Neural crest cell (in vitro differentiated cells): ENCODE measurements at regions not wholly inside any gene's neighbourhood (a gene's known extent, or its start where the extent isn't known, plus 50 kb on each side); places are given as distances from the start of the nearest gene placed in this dataset.

ENCODE experiments used
- DNase-seq: peaks from one replicate; pipeline ENCODE4 v3.0.0; 2021; ENCODE audit warnings: low read depth, mixed read lengths, low spot score
- H3K27ac Mint-ChIP-seq: one replicate; pipeline ENCODE4 v1.8.0; 2021; ENCODE audit warnings: mild to moderate bottlenecking, mixed read lengths; ENCODE audit not compliant: unreplicated experiment
- H3K27me3 Mint-ChIP-seq: 2 replicates; pipeline ENCODE4 v1.8.0; 2021; ENCODE audit warnings: low read depth, mild to moderate bottlenecking, mixed read lengths
- H3K36me3 Mint-ChIP-seq: 2 replicates; pipeline ENCODE4 v1.8.0; 2021; ENCODE audit warnings: low read depth, mild to moderate bottlenecking, mixed read lengths
- H3K4me1 Mint-ChIP-seq: 2 replicates; pipeline ENCODE4 v1.8.0; 2021; ENCODE audit warnings: mixed read lengths
- H3K4me3 Mint-ChIP-seq: one replicate; pipeline ENCODE4 v1.8.0; 2021; ENCODE audit warnings: mild to moderate bottlenecking, mixed read lengths
- H3K9me3 Mint-ChIP-seq: 2 replicates; pipeline ENCODE4 v1.8.0; 2021; ENCODE audit warnings: mixed read lengths
- TF ChIP-seq, protein P1 (sequence below): fragments of 200-600 bp; sonication (generic); conservative IDR thresholded peaks from 2 replicates; pipeline ENCODE4 v1.5.0; 2021; ENCODE audit warnings: antibody characterized with exemption, mild to moderate bottlenecking

DNA sequence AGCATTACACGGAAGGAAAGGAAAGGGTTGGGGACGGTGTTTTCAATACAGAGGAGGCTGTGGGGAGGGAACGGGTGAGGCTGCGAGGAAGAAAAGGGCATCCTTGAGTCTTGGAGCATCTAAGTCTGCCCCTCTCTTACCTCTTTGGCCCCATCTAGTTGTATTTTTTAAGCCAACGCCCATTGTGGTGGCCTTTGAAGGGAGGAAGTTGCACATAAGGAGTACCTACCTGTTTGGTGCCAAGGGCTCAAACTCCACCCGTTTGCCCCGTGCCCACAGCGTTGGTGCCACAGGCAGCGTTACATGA, 146.1 kb upstream of the UMPS start:
- H3K4me1 Mint-ChIP-seq: peaks cover 30% of the 10 kb centered on the region
- H3K27me3 Mint-ChIP-seq: peaks cover 57% of the 10 kb centered on the region
- DNase-seq: no peak
- no peaks in the 10 kb centered on the region for H3K36me3 Mint-ChIP-seq
- no peaks in the 10 kb centered on the region for H3K9me3 Mint-ChIP-seq
- TF ChIP-seq, protein P1, sequence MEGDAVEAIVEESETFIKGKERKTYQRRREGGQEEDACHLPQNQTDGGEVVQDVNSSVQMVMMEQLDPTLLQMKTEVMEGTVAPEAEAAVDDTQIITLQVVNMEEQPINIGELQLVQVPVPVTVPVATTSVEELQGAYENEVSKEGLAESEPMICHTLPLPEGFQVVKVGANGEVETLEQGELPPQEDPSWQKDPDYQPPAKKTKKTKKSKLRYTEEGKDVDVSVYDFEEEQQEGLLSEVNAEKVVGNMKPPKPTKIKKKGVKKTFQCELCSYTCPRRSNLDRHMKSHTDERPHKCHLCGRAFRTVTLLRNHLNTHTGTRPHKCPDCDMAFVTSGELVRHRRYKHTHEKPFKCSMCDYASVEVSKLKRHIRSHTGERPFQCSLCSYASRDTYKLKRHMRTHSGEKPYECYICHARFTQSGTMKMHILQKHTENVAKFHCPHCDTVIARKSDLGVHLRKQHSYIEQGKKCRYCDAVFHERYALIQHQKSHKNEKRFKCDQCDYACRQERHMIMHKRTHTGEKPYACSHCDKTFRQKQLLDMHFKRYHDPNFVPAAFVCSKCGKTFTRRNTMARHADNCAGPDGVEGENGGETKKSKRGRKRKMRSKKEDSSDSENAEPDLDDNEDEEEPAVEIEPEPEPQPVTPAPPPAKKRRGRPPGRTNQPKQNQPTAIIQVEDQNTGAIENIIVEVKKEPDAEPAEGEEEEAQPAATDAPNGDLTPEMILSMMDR: no peak
- H3K4me3 Mint-ChIP-seq: peak overlapping the region; percentile 48
- no peak overlapping the region for H3K27ac Mint-ChIP-seq

DNA sequence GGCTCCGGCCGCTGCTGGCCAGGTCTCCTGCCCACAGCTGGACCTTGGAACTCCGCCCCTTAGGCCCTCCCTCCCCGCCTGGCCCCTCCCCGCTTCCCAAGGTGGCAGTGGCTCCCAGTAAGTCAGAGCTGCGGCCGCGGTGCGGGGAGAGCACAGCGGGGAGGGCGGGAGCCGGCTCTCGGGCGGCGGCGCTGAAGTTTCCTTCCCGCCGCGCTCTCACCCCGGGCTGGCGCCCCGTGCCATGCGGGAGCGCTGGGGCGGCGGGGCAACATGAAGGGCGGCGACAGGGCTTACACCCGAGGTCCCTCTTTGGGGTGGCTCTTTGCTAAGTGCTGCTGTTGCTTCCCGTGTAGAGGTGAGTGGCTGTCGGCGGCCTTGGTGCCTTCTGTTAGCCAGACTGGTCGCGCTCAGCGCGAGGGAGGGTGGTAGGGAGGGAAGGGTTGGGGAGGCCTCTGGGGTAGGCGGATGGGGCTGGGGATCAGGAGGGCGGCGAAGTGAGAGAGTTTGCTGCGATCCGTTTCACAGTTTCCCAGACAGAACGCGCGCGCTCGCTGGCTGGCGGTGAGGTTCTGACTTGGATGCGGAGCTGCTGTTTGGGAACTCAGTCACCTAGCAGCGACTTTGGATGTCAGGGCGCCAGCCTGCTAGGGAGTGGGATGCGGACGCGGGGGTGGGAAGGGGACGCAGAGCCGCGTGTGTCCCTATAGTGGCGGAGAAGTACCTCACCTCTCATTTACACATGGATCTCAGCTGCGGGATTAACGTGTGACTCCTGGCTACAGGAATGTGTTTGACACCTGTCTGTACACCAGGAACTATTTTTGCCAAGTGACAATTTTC, 145.5 kb upstream of the UMPS start:
- Mint-ChIP-seq H3K4me3 (peak overlapping the region; percentile 92), H3K9me3 (no peaks in the 10 kb centered on the region), H3K27ac (no peak overlapping the region), H3K4me1 (peaks cover 30% of the 10 kb centered on the region), H3K36me3 (no peaks in the 10 kb centered on the region), H3K27me3 (peaks cover 57% of the 10 kb centered on the region)
- DNase-seq: peak; percentile 54
- TF ChIP-seq, protein P1: no peak

DNA sequence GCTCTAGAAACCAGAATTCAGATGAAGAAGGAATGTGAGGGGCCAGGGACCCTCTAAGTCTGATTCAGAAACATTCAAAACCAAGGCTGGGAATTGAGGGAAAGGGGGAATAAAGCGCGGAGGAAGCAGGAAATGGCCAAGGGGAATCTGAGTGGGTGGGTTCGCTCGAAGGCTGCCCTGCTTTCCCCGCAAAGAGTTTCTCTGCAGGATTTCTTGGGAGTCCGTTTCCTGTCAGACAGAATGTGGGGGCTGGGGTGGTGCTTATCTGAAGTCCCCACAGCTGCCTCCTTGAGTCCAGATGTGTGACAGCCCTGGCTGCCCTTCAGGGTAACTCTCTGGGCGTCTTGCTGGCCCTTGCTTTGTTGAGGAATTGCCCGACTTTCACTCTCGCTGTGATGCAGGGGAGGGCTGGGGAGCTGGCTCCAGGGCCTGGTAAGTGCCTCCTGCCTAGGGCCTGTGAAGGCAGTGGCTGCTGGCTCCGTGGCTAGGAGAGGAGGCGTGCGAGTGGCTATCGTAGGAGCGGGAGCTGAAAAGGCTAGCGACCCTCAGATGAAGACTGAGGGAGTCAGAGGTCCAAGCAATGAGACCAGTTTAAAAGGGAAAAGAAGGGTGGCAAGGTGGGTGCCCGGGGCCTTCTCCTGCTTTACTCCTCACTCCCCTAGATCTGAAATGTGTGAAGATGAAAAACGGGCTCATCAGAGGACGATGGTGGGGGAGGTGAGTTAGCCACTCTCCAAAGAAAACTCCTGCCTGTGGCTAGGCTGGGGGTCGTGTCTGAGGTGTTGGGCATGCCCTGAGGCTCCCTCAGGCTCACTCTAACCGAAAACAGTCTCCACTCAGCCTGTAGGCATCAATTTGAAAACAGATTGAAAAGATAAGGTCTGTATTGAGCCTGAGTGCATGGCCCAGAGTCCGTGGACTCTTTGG, 143.9 kb upstream of the UMPS start:
- no peak overlapping the region for H3K27ac Mint-ChIP-seq
- no peak for DNase-seq
- peak overlapping the region; percentile 47 for H3K4me3 Mint-ChIP-seq
- H3K9me3 Mint-ChIP-seq: no peaks in the 10 kb centered on the region
- H3K27me3 Mint-ChIP-seq: peaks cover 57% of the 10 kb centered on the region
- no peaks in the 10 kb centered on the region for H3K36me3 Mint-ChIP-seq
- TF ChIP-seq, protein P1: no peak
- H3K4me1 Mint-ChIP-seq: peaks cover 30% of the 10 kb centered on the region

DNA sequence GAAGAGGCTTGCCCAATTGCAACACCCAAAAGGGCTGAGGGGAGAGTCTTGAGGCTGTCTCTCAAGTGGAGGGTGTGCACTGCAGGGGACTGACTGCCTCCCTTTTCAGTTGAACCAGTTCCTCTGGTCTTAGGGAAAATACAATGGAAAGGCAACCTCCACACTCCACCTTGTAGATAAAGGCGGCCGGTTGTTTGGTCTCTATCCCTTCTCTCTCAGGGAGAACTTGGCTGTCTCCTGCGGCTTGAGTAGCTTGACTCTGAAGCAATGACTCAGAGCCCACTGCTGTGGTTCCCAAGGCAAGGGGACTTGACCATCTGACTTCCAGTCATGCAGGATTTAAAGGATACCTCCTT, 143.2 kb upstream of the UMPS start:
- Mint-ChIP-seq H3K9me3 (no peaks in the 10 kb centered on the region), H3K4me3 (no peak overlapping the region), H3K36me3 (no peaks in the 10 kb centered on the region), H3K27ac (no peak overlapping the region), H3K27me3 (peaks cover 57% of the 10 kb centered on the region), H3K4me1 (peaks cover 30% of the 10 kb centered on the region)
- DNase-seq: no peak
- TF ChIP-seq, protein P1: no peak

DNA sequence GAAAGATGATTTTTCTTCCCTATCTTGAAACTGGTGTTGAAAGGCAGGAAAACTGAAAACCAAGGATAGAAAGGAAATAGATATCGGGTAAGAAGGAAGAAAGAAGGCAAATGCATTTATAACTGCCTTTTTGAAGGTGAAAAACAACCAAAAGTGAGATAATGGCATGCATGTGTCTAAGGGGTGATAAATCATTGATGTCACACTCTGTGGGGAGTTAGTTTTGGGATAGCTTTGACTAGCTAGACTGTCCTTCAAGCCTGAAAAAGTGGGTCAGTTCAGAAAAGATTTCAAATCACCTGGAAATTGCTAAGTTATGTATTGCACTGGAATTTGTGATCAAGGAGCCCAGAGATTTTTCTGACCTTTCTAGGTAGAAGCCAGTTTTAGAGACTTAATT, 142.2 kb upstream of the UMPS start:
- Mint-ChIP-seq H3K27me3 (peaks cover 52% of the 10 kb centered on the region), H3K27ac (no peak overlapping the region), H3K36me3 (no peaks in the 10 kb centered on the region), H3K9me3 (no peaks in the 10 kb centered on the region), H3K4me1 (peaks cover 29% of the 10 kb centered on the region), H3K4me3 (no peak overlapping the region)
- no peak for DNase-seq
- TF ChIP-seq, protein P1: no peak
